Liver (tissue), 8 donors: ENCODE measurements at regions not wholly inside any gene's neighbourhood (a gene's known extent, or its start where the extent isn't known, plus 50 kb on each side); places are given as distances from the start of the nearest gene placed in this dataset.

ENCODE experiments used
- DNase-seq: peaks from one replicate; pipeline ENCODE4 v3.0.0-alpha.2; 2017; ENCODE audit warnings: low spot score
- H3K27ac ChIP-seq, 2 donors: one replicate each; pipeline ENCODE4 v1.7.0; 2013; ENCODE audit warnings: inconsistent platforms in 2 of 2, low read length in 2 of 2, control low read depth in 1 of 2, low read depth in 1 of 2, mild to moderate bottlenecking in 1 of 2
- H3K27me3 ChIP-seq, 4 donors: one replicate each; pipeline versions ENCODE4 v1.6.1 to v1.7.0; 2013; ENCODE audit warnings: low read length in 3 of 4, inconsistent platforms in 1 of 4, mild to moderate bottlenecking in 1 of 4, moderate library complexity in 1 of 4; ENCODE audit not compliant: control insufficient read depth in 4 of 4, insufficient read depth in 4 of 4
- H3K36me3 ChIP-seq, 4 donors: one replicate each; pipeline versions ENCODE4 v1.6.1 to v1.7.0; 2013; ENCODE audit warnings: low read length in 3 of 4, mild to moderate bottlenecking in 3 of 4, low read depth in 1 of 4, moderate library complexity in 1 of 4; ENCODE audit not compliant: control insufficient read depth in 4 of 4, insufficient read depth in 3 of 4
- H3K4me1 ChIP-seq, 4 donors: one replicate each; pipeline versions ENCODE4 v1.6.1 to v1.7.0; 2013; ENCODE audit warnings: low read length in 3 of 4, mild to moderate bottlenecking in 3 of 4, moderate library complexity in 1 of 4; ENCODE audit not compliant: control insufficient read depth in 4 of 4, insufficient read depth in 4 of 4
- H3K4me3 ChIP-seq, 3 donors: one replicate each; pipeline versions ENCODE4 v1.6.1 to v1.7.0; 2013; ENCODE audit warnings: low read length in 3 of 3, control low read depth in 1 of 3, low read depth in 1 of 3, mild to moderate bottlenecking in 1 of 3
- H3K9ac ChIP-seq, 2 donors: one replicate each; pipeline ENCODE4 v1.7.0; 2013; ENCODE audit warnings: low read length in 2 of 2, mild to moderate bottlenecking in 2 of 2, moderate library complexity in 2 of 2, control low read depth in 1 of 2, low read depth in 1 of 2
- H3K9me3 ChIP-seq, 4 donors: one replicate each; pipeline versions ENCODE4 v1.6.1 to v1.7.0; 2013; ENCODE audit warnings: low read length in 3 of 4; ENCODE audit not compliant: control insufficient read depth in 4 of 4
- EGR1 ChIP-seq, 2 donors: IDR thresholded peaks; 2 replicates each; pipeline ENCODE4 v1.6.1; 2016 to 2018; ENCODE audit warnings: antibody characterized with exemption in 2 of 2, low read depth in 2 of 2
- FOXA1 ChIP-seq: IDR thresholded peaks from 2 replicates; pipeline ENCODE4 v1.6.1; 2016; ENCODE audit warnings: antibody characterized with exemption
- FOXA2 ChIP-seq: IDR thresholded peaks from 2 replicates; pipeline ENCODE4 v1.6.1; 2016; ENCODE audit warnings: antibody characterized with exemption
- GABPA ChIP-seq, 2 donors: IDR thresholded peaks in 1 of 2; conservative IDR thresholded peaks in 1 of 2; 2 replicates each; pipeline ENCODE4 v1.6.1; 2016; ENCODE audit warnings: antibody characterized with exemption in 2 of 2, mild to moderate bottlenecking in 1 of 2, moderate library complexity in 1 of 2
- HNF4A ChIP-seq, 2 donors: conservative IDR thresholded peaks; 2 replicates each; pipeline ENCODE4 v1.6.1; 2016; ENCODE audit warnings: antibody characterized with exemption in 2 of 2, mild to moderate bottlenecking in 2 of 2
- HNF4G ChIP-seq: IDR thresholded peaks from 2 replicates; pipeline ENCODE4 v1.6.1; 2016; ENCODE audit warnings: antibody characterized with exemption
- JUND ChIP-seq, 2 donors: IDR thresholded peaks; 2 replicates each; pipeline ENCODE4 v1.6.1; 2016; ENCODE audit warnings: antibody characterized with exemption in 2 of 2
- NR2F2 ChIP-seq: IDR thresholded peaks from 2 replicates; pipeline ENCODE4 v1.6.1; 2016; ENCODE audit warnings: antibody characterized with exemption
- RAD21 ChIP-seq, 2 donors: IDR thresholded peaks; 2 replicates each; pipeline ENCODE4 v1.6.1; 2016; ENCODE audit warnings: antibody characterized with exemption in 2 of 2, mild to moderate bottlenecking in 2 of 2
- RXRA ChIP-seq, 2 donors: IDR thresholded peaks; 2 replicates each; pipeline ENCODE4 v1.6.1; 2017 to 2018; ENCODE audit warnings: antibody characterized with exemption in 2 of 2, mild to moderate bottlenecking in 1 of 2
- SP1 ChIP-seq: IDR thresholded peaks from 2 replicates; pipeline ENCODE4 v1.6.1; 2018; ENCODE audit warnings: antibody characterized with exemption, mild to moderate bottlenecking
- TAF1 ChIP-seq: conservative IDR thresholded peaks from 2 replicates; pipeline ENCODE4 v1.6.1; 2016; ENCODE audit warnings: antibody characterized with exemption, mild to moderate bottlenecking
- WGBS: extraction: QIAGEN DNeasy Blood & Tissue Kit; methylation state at CpG from one replicate; pipeline ENCODE4 v1.1.7; 2013; 5-methylcytosine and 5-hydroxymethylcytosine counted together
- TF ChIP-seq, protein P1 (sequence below): IDR thresholded peaks from 2 replicates; pipeline ENCODE4 v1.6.1; 2016; ENCODE audit warnings: antibody characterized with exemption
- TF ChIP-seq, protein P2 (sequence below): fragments of 150-350 bp; IDR thresholded peaks from 2 replicates; pipeline ENCODE4 v1.5.1; 2017; ENCODE audit warnings: improper control_type of control experiment, low read depth, low read length; ENCODE audit not compliant: missing input control
- TF ChIP-seq, protein P3 (sequence below): IDR thresholded peaks from 2 replicates; pipeline ENCODE4 v1.6.1; 2016; ENCODE audit warnings: antibody characterized with exemption, mild to moderate bottlenecking
- TF ChIP-seq, protein P4 (sequence below): IDR thresholded peaks from 2 replicates; pipeline ENCODE4 v1.6.1; 2016; ENCODE audit warnings: antibody characterized with exemption
- TF ChIP-seq, protein P5 (sequence below): IDR thresholded peaks from 2 replicates; pipeline ENCODE4 v1.6.1; 2016; ENCODE audit warnings: antibody characterized with exemption
- donor health status: healthy.
- donor health status: healthy.
- donor health status: healthy.
- donor health status: healthy.
- donor health status: healthy.

DNA sequence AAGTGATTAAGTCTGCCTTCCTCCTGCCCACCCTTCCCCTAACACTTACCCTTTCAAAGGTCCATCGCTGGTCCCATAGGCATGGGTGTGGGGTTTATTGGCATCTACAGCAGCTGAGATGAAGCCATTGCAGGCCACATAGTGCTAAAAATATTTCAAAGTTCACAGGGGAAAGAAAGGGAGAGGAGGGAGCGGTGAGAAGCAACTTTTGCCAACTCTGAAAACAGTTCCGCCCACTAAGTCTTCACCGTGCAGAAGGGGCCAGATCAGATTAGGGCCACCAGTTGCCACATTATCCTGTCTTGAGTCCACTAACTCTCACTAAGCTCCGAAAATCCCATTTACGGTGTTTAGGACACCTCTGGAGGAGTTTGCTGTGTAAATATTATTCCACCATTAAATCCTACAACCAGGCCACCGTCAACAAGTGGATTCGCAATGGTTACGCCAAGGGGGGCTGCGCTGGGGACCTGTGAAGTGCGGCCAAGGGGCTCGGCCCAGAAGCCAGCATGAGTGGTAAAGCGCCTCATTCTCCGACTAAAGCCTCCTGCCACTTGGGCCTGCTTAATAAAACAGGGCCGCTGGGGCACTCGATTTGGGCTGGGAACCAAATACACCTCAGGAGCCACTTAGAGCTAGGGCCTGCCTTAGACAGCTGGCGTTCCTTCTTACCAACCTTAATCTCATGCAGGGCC, 534.9 kb downstream of the MIAT start:
- Histone ChIP-seq H3K4me3 (no peak overlapping the region), H3K9me3 (peaks cover 0 to 10% (median 4%) of the 10 kb centered on the region in 4 donors), H3K36me3 (no peaks in the 10 kb centered on the region), H3K27ac (no peak overlapping the region), H3K27me3 (peaks cover 0 to 2% (median 0%) of the 10 kb centered on the region in 4 donors), H3K4me1 (no peaks in the 10 kb centered on the region), H3K9ac (no peak overlapping the region)
- TF ChIP-seq RXRA (IDR thresholded peaks at IDR 0.05) (no peak), JUND (IDR thresholded peaks at IDR 0.05) (no peak), GABPA (IDR thresholded peaks at IDR 0.05 in 1 of 2, conservative IDR thresholded peaks at IDR 0.05 in 1 of 2) (no peak), TAF1 (no peak), SP1 (no peak), HNF4A (conservative IDR thresholded peaks at IDR 0.05) (no peak), NR2F2 (no peak)
- TF ChIP-seq, protein P1, sequence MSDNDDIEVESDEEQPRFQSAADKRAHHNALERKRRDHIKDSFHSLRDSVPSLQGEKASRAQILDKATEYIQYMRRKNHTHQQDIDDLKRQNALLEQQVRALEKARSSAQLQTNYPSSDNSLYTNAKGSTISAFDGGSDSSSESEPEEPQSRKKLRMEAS: no peak
- TF ChIP-seq, protein P2, sequence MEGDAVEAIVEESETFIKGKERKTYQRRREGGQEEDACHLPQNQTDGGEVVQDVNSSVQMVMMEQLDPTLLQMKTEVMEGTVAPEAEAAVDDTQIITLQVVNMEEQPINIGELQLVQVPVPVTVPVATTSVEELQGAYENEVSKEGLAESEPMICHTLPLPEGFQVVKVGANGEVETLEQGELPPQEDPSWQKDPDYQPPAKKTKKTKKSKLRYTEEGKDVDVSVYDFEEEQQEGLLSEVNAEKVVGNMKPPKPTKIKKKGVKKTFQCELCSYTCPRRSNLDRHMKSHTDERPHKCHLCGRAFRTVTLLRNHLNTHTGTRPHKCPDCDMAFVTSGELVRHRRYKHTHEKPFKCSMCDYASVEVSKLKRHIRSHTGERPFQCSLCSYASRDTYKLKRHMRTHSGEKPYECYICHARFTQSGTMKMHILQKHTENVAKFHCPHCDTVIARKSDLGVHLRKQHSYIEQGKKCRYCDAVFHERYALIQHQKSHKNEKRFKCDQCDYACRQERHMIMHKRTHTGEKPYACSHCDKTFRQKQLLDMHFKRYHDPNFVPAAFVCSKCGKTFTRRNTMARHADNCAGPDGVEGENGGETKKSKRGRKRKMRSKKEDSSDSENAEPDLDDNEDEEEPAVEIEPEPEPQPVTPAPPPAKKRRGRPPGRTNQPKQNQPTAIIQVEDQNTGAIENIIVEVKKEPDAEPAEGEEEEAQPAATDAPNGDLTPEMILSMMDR: no peak
- WGBS: 60% methylated on average over 17 of the region's 17 CpGs
- DNase-seq: no peak

DNA sequence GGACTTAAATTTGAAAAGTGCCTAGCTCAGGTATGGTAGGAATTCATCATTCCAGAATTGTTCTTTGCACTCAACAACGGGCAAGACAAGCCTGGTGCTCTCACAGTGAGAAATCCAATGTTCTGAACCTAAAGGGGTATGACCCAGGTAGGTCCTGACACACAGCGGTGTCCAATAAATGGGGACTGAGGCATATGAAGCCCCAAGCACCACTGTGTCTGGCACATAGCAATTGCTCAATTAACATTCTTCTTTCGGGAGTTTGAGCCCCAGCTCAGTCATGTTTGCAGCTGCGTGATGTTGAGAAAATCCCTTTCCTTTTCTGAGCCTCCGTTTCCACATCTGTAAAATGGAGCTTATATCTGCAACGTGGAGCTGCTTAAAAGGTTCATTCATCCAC, 535.8 kb downstream of the MIAT start:
- Histone ChIP-seq H3K9me3 (peaks cover 0 to 10% (median 4%) of the 10 kb centered on the region in 4 donors), H3K4me1 (no peaks in the 10 kb centered on the region), H3K9ac (no peak overlapping the region), H3K27ac (no peak overlapping the region), H3K4me3 (no peak overlapping the region), H3K27me3 (no peaks in the 10 kb centered on the region), H3K36me3 (no peaks in the 10 kb centered on the region)
- 82% methylated on average over 6 of the region's 6 CpGs for WGBS
- no peak for DNase-seq
- TF ChIP-seq, protein P1: no peak
- TF ChIP-seq SP1: no peak
- TF ChIP-seq EGR1 (IDR thresholded peaks at IDR 0.05; ENCODE audit: low read depth in 2 of 2): no peak
- no peak for TF ChIP-seq HNF4G
- TF ChIP-seq RXRA (IDR thresholded peaks at IDR 0.05): no peak
- TF ChIP-seq, protein P3, sequence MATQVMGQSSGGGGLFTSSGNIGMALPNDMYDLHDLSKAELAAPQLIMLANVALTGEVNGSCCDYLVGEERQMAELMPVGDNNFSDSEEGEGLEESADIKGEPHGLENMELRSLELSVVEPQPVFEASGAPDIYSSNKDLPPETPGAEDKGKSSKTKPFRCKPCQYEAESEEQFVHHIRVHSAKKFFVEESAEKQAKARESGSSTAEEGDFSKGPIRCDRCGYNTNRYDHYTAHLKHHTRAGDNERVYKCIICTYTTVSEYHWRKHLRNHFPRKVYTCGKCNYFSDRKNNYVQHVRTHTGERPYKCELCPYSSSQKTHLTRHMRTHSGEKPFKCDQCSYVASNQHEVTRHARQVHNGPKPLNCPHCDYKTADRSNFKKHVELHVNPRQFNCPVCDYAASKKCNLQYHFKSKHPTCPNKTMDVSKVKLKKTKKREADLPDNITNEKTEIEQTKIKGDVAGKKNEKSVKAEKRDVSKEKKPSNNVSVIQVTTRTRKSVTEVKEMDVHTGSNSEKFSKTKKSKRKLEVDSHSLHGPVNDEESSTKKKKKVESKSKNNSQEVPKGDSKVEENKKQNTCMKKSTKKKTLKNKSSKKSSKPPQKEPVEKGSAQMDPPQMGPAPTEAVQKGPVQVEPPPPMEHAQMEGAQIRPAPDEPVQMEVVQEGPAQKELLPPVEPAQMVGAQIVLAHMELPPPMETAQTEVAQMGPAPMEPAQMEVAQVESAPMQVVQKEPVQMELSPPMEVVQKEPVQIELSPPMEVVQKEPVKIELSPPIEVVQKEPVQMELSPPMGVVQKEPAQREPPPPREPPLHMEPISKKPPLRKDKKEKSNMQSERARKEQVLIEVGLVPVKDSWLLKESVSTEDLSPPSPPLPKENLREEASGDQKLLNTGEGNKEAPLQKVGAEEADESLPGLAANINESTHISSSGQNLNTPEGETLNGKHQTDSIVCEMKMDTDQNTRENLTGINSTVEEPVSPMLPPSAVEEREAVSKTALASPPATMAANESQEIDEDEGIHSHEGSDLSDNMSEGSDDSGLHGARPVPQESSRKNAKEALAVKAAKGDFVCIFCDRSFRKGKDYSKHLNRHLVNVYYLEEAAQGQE: no peak
- no peak for TF ChIP-seq NR2F2
- no peak for TF ChIP-seq GABPA (IDR thresholded peaks at IDR 0.05 in 1 of 2, conservative IDR thresholded peaks at IDR 0.05 in 1 of 2)
- TF ChIP-seq RAD21 (IDR thresholded peaks at IDR 0.05): no peak
- no peak for TF ChIP-seq FOXA1
- no peak for TF ChIP-seq HNF4A (conservative IDR thresholded peaks at IDR 0.05)
- TF ChIP-seq, protein P4, sequence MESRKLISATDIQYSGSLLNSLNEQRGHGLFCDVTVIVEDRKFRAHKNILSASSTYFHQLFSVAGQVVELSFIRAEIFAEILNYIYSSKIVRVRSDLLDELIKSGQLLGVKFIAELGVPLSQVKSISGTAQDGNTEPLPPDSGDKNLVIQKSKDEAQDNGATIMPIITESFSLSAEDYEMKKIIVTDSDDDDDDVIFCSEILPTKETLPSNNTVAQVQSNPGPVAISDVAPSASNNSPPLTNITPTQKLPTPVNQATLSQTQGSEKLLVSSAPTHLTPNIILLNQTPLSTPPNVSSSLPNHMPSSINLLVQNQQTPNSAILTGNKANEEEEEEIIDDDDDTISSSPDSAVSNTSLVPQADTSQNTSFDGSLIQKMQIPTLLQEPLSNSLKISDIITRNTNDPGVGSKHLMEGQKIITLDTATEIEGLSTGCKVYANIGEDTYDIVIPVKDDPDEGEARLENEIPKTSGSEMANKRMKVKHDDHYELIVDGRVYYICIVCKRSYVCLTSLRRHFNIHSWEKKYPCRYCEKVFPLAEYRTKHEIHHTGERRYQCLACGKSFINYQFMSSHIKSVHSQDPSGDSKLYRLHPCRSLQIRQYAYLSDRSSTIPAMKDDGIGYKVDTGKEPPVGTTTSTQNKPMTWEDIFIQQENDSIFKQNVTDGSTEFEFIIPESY: no peak
- TF ChIP-seq, protein P5, sequence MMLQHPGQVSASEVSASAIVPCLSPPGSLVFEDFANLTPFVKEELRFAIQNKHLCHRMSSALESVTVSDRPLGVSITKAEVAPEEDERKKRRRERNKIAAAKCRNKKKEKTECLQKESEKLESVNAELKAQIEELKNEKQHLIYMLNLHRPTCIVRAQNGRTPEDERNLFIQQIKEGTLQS: no peak
- TF ChIP-seq JUND (IDR thresholded peaks at IDR 0.05): no peak
- no peak for TF ChIP-seq TAF1
- TF ChIP-seq FOXA2: no peak
